NCI-H2029 (cell line): ENCODE measurements at regions not wholly inside any gene's neighbourhood (a gene's known extent, or its start where the extent isn't known, plus 50 kb on each side); places are given as distances from the start of the nearest gene placed in this dataset.

Experiments used
- DNase-seq: peaks from one replicate; lab custom pipeline; 2025; lab: John Stamatoyannopoulos, UW

- no peak for DNase-seq
Observed at GRCh38 chr22:42330170-42330569, 59.7 kb upstream of the TCF20 start.

- no peak for DNase-seq
Observed at GRCh38 chr22:42329504-42329903, 59.1 kb upstream of the TCF20 start.

GRCh38 chr22:42328784-42329145, 58.3 kb upstream of the TCF20 start:
- DNase-seq = no peak

- DNase-seq = no peak
Observed at GRCh38 chr22:42328130-42328783, 57.8 kb upstream of the TCF20 start.

- DNase-seq = no peak
Observed at GRCh38 chr22:42327462-42328129, 57.1 kb upstream of the TCF20 start.

- peak; percentile 71 for DNase-seq
Observed at GRCh38 chr22:42326801-42327200, 56.3 kb upstream of the TCF20 start.

GRCh38 chr22:42326301-42326700, 55.8 kb upstream of the TCF20 start:
- no peak for DNase-seq

GRCh38 chr22:42324990-42325710, 54.7 kb upstream of the TCF20 start:
- DNase-seq = peak; percentile 59

- no peak for DNase-seq
Observed at GRCh38 chr22:42324566-42324965, 54.1 kb upstream of the TCF20 start.

- no peak for DNase-seq
Observed at GRCh38 chr22:42323971-42324370, 53.5 kb upstream of the TCF20 start.

GRCh38 chr22:42322562-42322926, 52.1 kb upstream of the TCF20 start:
- DNase-seq = no peak

- no peak for DNase-seq
Observed at GRCh38 chr22:42321908-42322561, 51.6 kb upstream of the TCF20 start.

GRCh38 chr22:42320443-42321416, 50.3 kb upstream of the TCF20 start:
- DNase-seq = peak; percentile 78
